ENCODE measurements at regions not wholly inside any gene's neighbourhood (a gene's known extent, or its start where the extent isn't known, plus 50 kb on each side); places are given as distances from the start of the nearest gene placed in this dataset.
"Not testable (repeated sequence)": the region's sequence is repeated elsewhere in the genome, so short reads cannot be mapped to it uniquely, and the experiment has no call there.

DNA sequence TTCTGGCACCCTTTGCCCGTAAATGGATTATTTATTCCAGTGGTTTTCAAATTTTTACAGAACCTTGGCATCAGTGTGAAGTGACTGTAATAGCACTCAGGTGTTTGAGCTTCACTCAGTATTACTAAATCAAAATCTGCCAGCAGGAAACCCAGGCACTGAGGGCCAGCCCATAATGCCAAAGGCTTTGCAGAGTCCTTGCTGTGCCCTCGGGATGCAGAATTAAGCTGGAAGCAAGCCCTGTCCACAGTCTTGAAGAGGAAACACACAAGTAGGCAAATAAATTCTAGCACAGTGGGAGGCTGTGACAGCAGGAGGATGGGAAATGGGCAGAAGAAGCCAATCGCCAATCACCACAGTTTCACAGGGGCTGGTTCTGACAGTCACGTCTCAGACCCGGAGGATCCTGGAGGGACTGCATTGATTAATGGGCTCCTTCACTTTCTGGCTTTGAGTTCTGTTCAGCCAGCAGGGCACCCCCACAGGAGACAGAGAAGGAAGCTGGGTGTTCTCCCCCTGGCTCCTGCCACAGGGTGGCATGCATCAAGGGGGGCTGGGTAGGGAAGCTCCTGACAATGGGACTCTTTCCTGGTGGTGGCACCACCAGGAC, 138.8 kb downstream of the MTNR1A start:
- H3K9me3 Mint-ChIP-seq: no peaks in the 10 kb centered on the region
- ChIA-PET CTCF (no interaction called here), POLR2A (no interaction called here)
- peaks cover 4% of the 10 kb centered on the region for H3K27me3 Mint-ChIP-seq
- H3K27ac Mint-ChIP-seq: no peak overlapping the region
- intact Hi-C loops (cut with micrococcal nuclease): no loop called here
- H3K4me1 Mint-ChIP-seq (ENCODE audit: low read depth): no peaks in the 10 kb centered on the region
- H3K36me3 Mint-ChIP-seq: no peaks in the 10 kb centered on the region
- H3K4me3 Mint-ChIP-seq: no peak overlapping the region
- DNase-seq: no peak

DNA sequence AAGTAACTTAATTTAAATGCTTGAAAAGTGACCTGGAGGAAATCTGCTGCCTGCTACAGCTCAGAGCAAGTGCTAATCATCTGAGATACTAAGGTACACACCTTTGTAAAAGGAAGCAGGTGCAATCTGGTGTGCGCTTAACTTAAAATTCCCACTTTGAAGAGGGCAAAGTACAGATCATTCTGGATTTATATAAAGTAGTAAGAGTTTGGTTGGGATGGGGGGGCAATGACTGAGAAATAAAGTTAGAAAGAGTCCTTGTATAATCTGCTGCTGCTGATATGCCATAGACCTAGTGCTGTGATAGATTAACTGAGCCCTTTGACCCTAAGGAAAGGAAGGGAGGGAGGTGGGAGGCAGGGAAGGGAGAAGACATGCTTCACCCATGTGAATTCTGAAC, 141.0 kb downstream of the MTNR1A start:
- no peaks in the 10 kb centered on the region for H3K36me3 Mint-ChIP-seq
- POLR2A ChIA-PET: no interaction called here

DNA sequence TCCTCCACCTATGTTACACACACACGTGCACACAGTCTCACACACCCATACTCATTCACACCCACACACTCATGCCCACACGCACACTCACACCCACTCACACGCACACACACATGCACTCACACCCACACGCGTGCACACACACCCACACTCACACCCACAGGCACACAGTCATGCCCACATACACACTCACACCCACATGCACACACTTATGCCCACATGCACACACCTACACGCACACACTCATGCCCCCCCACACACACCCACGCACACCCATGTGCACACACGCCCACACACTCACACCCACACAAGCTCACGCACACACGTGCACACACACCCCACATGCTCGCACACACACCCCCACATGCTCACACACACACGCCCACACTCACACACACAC, 140.0 kb downstream of the F11 start:
- no peak for DNase-seq
- H3K4me3 Mint-ChIP-seq: no peak overlapping the region
- ChIA-PET POLR2A (no interaction called here), CTCF (no interaction called here)
- H3K27ac Mint-ChIP-seq: no peak overlapping the region
- H3K36me3 Mint-ChIP-seq: no peaks in the 10 kb centered on the region
- H3K27me3 Mint-ChIP-seq: peaks cover 3% of the 10 kb centered on the region
- no peaks in the 10 kb centered on the region for H3K4me1 Mint-ChIP-seq (ENCODE audit: low read depth)
- intact Hi-C loops (cut with micrococcal nuclease): no loop called here
- peaks cover 7% of the 10 kb centered on the region for H3K9me3 Mint-ChIP-seq

More for the DNA sequence above, 141.0 kb downstream of the MTNR1A start:
- CTCF ChIA-PET: no interaction called here
- H3K4me1 Mint-ChIP-seq (ENCODE audit: low read depth): no peaks in the 10 kb centered on the region
- intact Hi-C loops (cut with micrococcal nuclease): no loop called here
- H3K27ac Mint-ChIP-seq: no peak overlapping the region
- DNase-seq: no peak
- H3K4me3 Mint-ChIP-seq: no peak overlapping the region
- no peaks in the 10 kb centered on the region for H3K27me3 Mint-ChIP-seq
- H3K9me3 Mint-ChIP-seq: no peaks in the 10 kb centered on the region

DNA sequence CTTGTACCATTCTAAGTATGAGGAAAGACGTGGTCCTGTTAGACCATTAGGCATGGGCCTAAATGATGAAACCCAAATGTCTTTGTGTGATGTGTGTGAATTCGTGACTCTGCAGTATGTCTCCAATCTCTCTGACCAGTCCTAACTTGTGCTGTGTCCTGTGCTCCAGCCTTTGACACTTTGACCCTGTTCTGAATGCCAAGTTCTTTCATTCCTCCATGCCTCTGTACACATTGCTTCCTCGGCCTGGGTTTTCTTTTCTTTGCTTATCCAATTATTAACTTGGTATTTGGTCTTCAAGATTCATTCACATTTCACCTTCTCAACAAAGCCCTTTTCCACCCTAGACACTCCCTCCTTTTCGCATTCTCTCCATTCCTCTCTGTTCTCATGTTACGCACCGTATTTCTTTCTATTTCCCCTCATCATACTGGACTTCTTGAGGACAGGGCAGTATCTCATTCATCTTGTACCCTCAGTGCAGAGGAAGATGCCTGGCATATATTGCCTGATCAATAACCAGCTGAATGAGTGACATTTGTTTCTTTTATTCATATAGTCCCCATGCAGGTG, 138.7 kb downstream of the F11 start:
- Mint-ChIP-seq H3K27ac (no peak overlapping the region), H3K4me1 (ENCODE audit: low read depth) (no peaks in the 10 kb centered on the region), H3K36me3 (no peaks in the 10 kb centered on the region), H3K27me3 (peaks cover 3% of the 10 kb centered on the region), H3K9me3 (peaks cover 7% of the 10 kb centered on the region), H3K4me3 (no peak overlapping the region)
- ChIA-PET CTCF (no interaction called here), POLR2A (no interaction called here)
- DNase-seq: no peak
- intact Hi-C loops (cut with micrococcal nuclease): no loop called here

DNA sequence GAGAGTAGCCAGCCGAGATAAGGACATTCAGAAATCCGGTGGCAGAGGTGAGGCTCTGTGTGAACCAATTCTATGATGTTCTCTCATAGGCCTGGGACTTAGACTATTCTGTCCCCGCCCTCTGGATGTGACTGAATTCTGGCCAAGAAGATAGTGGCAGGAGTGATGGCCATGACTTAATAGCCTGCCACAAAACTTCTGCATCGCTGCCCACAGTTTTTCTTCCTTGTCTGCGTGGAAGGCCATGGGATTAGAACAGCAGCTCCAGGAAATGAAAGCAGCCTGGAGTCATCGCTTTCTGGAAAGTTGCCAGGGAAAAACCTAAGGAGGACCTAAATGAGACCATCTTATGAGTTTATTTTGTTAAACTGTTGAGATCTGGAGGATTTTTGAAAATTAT, 134.7 kb downstream of the F11 start:
- no peaks in the 10 kb centered on the region for H3K27me3 Mint-ChIP-seq
- no peaks in the 10 kb centered on the region for H3K4me1 Mint-ChIP-seq (ENCODE audit: low read depth)
- H3K4me3 Mint-ChIP-seq: no peak overlapping the region
- intact Hi-C loops (cut with micrococcal nuclease): no loop called here
- no peak overlapping the region for H3K27ac Mint-ChIP-seq
- ChIA-PET POLR2A (no interaction called here), CTCF (no interaction called here)
- DNase-seq: no peak
- peaks cover under 1% of the 10 kb centered on the region for H3K9me3 Mint-ChIP-seq
- no peaks in the 10 kb centered on the region for H3K36me3 Mint-ChIP-seq

DNA sequence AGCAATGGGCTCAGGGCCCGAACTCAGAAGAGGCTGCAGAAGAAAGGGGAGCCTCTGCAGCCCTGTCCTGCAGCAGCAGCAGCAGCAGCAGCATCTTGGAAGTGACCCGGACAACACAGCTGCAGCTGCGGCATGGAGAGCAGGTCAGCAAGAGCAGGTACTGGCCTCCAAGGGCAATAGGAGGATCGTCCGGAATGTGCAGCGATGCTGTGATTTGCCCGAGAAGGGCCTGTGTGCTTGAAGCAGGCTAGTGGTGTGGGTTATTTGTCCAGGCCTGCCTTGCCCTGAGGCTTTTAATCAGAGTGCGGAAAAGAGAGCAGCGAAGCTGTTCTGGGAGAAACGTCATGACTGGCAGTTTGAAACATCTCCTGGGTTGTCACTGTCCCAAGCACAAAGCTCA, 126.0 kb downstream of the F11 start:
- ChIA-PET CTCF (no interaction called here), POLR2A (no interaction called here)
- no peaks in the 10 kb centered on the region for H3K4me1 Mint-ChIP-seq (ENCODE audit: low read depth)
- H3K27ac Mint-ChIP-seq: no peak overlapping the region
- no peaks in the 10 kb centered on the region for H3K27me3 Mint-ChIP-seq
- no peaks in the 10 kb centered on the region for H3K9me3 Mint-ChIP-seq
- H3K36me3 Mint-ChIP-seq: no peaks in the 10 kb centered on the region
- intact Hi-C loops (cut with micrococcal nuclease): no loop called here
- H3K4me3 Mint-ChIP-seq: no peak overlapping the region
- no peak for DNase-seq

DNA sequence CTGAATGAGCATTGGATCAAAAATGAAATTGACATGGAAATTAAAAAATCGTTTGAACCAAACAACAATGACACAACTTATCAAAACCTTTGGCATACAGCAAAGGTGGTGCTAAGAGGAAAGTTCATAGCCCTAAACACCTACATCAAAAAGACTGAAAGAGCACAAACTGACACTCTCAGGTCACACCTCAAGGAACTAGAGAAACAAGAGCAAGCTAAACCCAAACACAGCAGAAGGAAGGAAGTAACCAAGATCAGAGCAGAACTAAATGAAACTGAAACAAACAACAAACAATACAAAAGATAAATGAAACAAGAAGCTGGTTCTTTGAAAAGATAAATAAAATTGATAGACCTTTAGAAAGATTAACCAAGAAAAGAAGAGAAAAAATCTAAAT, 118.3 kb downstream of the F11 start:
- intact Hi-C loops (cut with micrococcal nuclease); H3K4me3 Mint-ChIP-seq; DNase-seq; H3K36me3 Mint-ChIP-seq; POLR2A ChIA-PET; CTCF ChIA-PET; H3K27ac Mint-ChIP-seq; H3K27me3 Mint-ChIP-seq; H3K9me3 Mint-ChIP-seq; H3K4me1 Mint-ChIP-seq (ENCODE audit: low read depth): not testable (repeated sequence)

DNA sequence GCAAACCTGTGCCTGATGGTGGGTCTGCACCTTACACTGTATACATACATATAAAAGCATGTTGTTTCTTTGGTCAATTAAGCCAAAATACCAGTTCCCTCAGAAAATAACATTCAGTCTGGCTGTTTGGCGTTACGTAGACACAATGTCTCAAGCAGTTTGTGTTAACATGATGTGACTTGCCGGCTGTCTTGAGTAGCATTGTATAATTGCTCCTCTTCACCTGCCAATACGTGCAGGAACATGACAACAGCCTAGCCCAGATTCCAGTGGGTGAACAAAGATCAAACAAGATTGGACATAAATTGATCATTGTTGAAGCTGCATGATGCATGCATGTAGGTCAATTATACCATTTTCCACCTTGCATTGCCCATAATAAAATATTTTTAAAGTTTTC, 102.3 kb downstream of the F11 start:
- H3K4me1 Mint-ChIP-seq (ENCODE audit: low read depth): no peaks in the 10 kb centered on the region
- H3K36me3 Mint-ChIP-seq: no peaks in the 10 kb centered on the region
- DNase-seq: no peak
- H3K9me3 Mint-ChIP-seq: peaks cover 21% of the 10 kb centered on the region
- ChIA-PET POLR2A (no interaction called here), CTCF (no interaction called here)
- H3K27ac Mint-ChIP-seq: no peak overlapping the region
- H3K27me3 Mint-ChIP-seq: no peaks in the 10 kb centered on the region
- intact Hi-C loops (cut with micrococcal nuclease): no loop called here
- no peak overlapping the region for H3K4me3 Mint-ChIP-seq

DNA sequence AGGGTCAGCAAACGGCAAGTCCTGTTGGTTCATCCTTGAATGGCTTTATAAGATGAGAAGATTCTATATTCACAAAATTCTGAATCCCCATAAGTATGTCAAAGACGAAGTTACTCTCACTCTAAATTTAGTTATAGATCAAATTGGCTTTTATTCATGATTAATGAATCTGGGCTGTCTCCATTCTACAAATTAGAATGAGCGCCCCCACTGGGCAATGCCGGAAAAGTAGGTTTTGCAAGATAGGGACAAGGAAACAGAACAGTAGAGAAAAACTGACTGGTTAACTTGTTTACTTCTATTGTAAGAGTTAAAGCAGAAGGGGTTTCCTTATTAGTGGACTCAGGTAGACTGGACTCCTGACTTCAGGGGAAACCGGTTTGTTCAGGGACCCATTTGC, 100.3 kb downstream of the F11 start:
- intact Hi-C loops (cut with micrococcal nuclease): no loop called here
- POLR2A ChIA-PET: no interaction called here
- no peaks in the 10 kb centered on the region for H3K4me1 Mint-ChIP-seq (ENCODE audit: low read depth)
- no peaks in the 10 kb centered on the region for H3K36me3 Mint-ChIP-seq
- H3K9me3 Mint-ChIP-seq: peaks cover 24% of the 10 kb centered on the region
- CTCF ChIA-PET: no interaction called here
- no peak overlapping the region for H3K4me3 Mint-ChIP-seq
- DNase-seq: no peak
- no peaks in the 10 kb centered on the region for H3K27me3 Mint-ChIP-seq
- H3K27ac Mint-ChIP-seq: no peak overlapping the region

DNA sequence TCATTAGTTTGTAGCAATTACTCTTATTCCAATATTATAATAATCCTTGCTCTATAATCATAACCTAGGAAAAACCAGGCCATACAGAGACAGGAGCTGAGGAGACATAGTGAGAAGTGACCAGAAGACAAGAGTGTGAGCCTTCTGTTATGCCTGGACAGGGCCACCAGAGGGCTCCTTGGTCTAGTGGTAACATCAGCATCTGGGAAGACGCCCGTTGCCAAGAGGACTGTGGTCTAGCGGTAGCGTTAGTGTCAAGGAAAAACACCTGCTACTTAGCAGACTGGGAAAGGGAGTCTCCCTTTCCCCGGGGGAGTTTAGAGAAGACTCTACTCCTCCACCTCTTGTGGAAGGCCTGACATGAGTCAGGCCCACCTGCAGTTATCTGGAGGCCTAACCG, 97.0 kb downstream of the F11 start:
- H3K27me3 Mint-ChIP-seq; intact Hi-C loops (cut with micrococcal nuclease); H3K4me3 Mint-ChIP-seq; H3K27ac Mint-ChIP-seq; POLR2A ChIA-PET; DNase-seq; CTCF ChIA-PET; H3K36me3 Mint-ChIP-seq; H3K4me1 Mint-ChIP-seq (ENCODE audit: low read depth): not testable (repeated sequence)
- peaks cover 24% of the 10 kb centered on the region for H3K9me3 Mint-ChIP-seq

DNA sequence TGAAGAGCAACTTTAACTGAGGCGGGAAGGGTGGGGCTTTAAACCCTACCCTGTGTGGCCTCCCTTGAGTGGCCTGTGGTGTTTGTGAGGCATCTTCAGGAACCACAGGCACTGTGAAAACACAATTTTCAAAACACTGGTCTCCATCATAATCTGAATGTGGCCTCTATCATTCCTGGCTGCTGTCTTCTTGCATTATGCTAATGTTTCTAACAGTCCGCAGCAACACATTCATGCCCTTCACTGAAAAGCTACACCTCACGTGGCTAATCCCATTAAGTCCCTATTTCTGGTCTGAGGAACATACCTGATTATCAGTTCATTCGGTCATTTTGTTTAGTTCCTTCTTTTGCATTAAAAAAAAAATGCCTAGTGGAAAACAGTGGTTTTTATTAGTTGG, 94.6 kb downstream of the F11 start:
- no peak overlapping the region for H3K27ac Mint-ChIP-seq
- no peak overlapping the region for H3K4me3 Mint-ChIP-seq
- intact Hi-C loops (cut with micrococcal nuclease): no loop called here
- ChIA-PET CTCF (no interaction called here), POLR2A (no interaction called here)
- H3K9me3 Mint-ChIP-seq: peaks cover 22% of the 10 kb centered on the region
- no peak for DNase-seq
- no peaks in the 10 kb centered on the region for H3K27me3 Mint-ChIP-seq
- no peaks in the 10 kb centered on the region for H3K36me3 Mint-ChIP-seq
- no peaks in the 10 kb centered on the region for H3K4me1 Mint-ChIP-seq (ENCODE audit: low read depth)

DNA sequence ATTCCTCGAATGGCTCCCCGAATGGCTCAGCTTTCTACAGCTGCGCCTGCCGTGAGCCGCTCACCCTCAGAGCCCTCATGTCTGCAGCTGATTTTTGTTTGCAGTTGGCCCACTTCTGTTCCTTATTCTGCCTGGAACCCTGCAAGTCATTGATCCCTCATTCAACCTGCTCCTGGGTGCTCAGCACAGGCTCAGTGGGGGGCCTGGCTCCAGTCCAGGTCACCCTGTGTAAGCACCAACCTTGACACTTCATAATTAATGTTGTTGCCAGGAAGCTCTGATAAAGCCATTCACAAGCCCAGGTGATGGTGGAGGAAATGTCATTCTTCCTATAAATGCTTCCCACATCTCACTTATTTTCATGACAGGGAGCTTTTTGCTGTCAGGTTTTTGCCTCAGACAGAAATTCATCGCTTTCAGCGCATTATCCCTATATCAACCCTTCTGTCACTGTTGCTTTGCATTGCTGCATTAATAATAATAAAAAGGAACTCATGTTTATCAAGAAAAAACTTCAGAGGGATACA, 85.7 kb downstream of the F11 start:
- Mint-ChIP-seq H3K36me3 (no peaks in the 10 kb centered on the region), H3K4me1 (ENCODE audit: low read depth) (no peaks in the 10 kb centered on the region), H3K27ac (no peak overlapping the region), H3K27me3 (peaks cover 4% of the 10 kb centered on the region), H3K4me3 (no peak overlapping the region), H3K9me3 (no peaks in the 10 kb centered on the region)
- ChIA-PET CTCF (no interaction called here), POLR2A (no interaction called here)
- intact Hi-C loops (cut with micrococcal nuclease): no loop called here
- DNase-seq: no peak

DNA sequence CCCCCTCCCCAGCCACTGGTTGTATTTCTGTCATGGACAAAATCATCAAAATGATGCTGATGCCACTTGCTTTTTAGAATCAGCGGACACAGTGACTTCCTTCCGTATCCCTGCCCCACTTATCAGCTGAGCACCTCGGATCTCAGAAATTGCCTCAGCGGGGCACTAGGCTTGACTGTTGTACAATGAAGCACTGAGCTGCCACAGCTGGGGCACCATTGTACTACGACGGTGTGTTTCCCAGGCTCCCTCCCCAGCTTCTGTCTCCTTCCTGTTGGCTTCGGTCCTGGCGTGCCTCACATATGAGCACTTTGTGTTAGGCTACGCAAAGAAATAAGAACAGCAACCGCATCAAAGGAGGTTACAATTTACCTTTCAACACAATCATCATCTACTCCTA, 82.4 kb downstream of the F11 start:
- CTCF ChIA-PET: no interaction called here
- POLR2A ChIA-PET: no interaction called here
- Mint-ChIP-seq H3K36me3 (no peaks in the 10 kb centered on the region), H3K27me3 (peaks cover 4% of the 10 kb centered on the region), H3K4me3 (no peak overlapping the region), H3K27ac (no peak overlapping the region), H3K9me3 (no peaks in the 10 kb centered on the region), H3K4me1 (ENCODE audit: low read depth) (no peaks in the 10 kb centered on the region)
- no peak for DNase-seq
- intact Hi-C loops (cut with micrococcal nuclease): no loop called here
